ENCODE measurements at regions not wholly inside any gene's neighbourhood (a gene's known extent, or its start where the extent isn't known, plus 50 kb on each side); places are given as distances from the start of the nearest gene placed in this dataset.

DNA sequence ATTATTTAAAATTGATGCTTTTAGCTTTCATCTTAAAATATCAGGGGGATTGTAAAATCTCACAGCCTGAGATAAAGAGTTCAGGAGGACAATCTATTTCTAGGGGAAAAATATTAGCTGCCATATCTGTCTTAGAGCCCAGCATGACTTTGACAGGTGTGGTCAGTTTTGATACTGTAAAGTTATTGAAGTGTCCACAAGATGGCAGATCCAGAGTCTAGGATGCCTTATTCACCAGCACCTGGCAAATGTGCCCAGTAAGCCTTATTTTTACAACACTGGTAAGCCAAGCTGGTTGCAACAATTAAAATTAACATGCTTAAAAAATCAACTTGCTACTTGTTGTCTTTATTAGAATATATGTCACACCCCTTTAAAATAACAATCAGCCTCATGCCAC is 579.3 kb downstream of the SH2D4B start:
- Histone ChIP-seq H3K9me3 (no peaks in the 10 kb centered on the region), H3K27ac (ENCODE audit: low read depth in 2 of 2, low read length in 1 of 2) (no peak overlapping the region), H3K4me3 (ENCODE audit: low read depth in 2 of 2, low read length in 1 of 2) (no peak overlapping the region), H3K4me2 (no peak overlapping the region), H3K4me1 (ENCODE audit: control insufficient read depth in 1 of 2, insufficient read depth in 2 of 2, low read depth in 1 of 2, low read length in 1 of 2) (no peaks in the 10 kb centered on the region), H3F3A (replicated peaks; ENCODE audit: insufficient read depth) (no peaks in the 10 kb centered on the region), H3K9me2 (no peaks in the 10 kb centered on the region), H4K20me1 (ENCODE audit: insufficient read depth) (no peaks in the 10 kb centered on the region), H3K79me2 (ENCODE audit: insufficient read depth) (no peaks in the 10 kb centered on the region), H3K27me3 (ENCODE audit: insufficient read depth) (no peaks in the 10 kb centered on the region), H3K36me3 (replicated peaks in 1 of 2; ENCODE audit: control insufficient read depth in 1 of 2, insufficient read depth in 2 of 2, low read length in 1 of 2) (no peaks in the 10 kb centered on the region), H2AFZ (ENCODE audit: low read depth) (no peak overlapping the region), H3K9ac (no peak overlapping the region)
- TF ChIP-seq EP300 (IDR thresholded peaks at IDR 0.05; ENCODE audit: borderline replicate concordance in 1 of 2, low read depth in 1 of 2, low read length in 1 of 2) (no peak), RXRA (IDR thresholded peaks at IDR 0.05; ENCODE audit: borderline replicate concordance, low read depth) (no peak), RFX5 (IDR thresholded peaks at IDR 0.05; ENCODE audit: low read length) (no peak), YY1 (IDR thresholded peaks at IDR 0.05; ENCODE audit: low read depth) (no peak), SIN3A (IDR thresholded peaks at IDR 0.05; ENCODE audit: borderline replicate concordance, low read depth, low read length) (no peak), TEAD4 (IDR thresholded peaks at IDR 0.05; ENCODE audit: borderline replicate concordance, insufficient read depth) (no peak), SMC3 (IDR thresholded peaks at IDR 0.05; ENCODE audit: low read depth, low read length) (no peak), RAD21 (IDR thresholded peaks at IDR 0.05; ENCODE audit: low read length) (no peak), GATA2 (CRISPR knock-in tag; IDR thresholded peaks at IDR 0.05) (no peak)
- TF ChIP-seq, protein P1, sequence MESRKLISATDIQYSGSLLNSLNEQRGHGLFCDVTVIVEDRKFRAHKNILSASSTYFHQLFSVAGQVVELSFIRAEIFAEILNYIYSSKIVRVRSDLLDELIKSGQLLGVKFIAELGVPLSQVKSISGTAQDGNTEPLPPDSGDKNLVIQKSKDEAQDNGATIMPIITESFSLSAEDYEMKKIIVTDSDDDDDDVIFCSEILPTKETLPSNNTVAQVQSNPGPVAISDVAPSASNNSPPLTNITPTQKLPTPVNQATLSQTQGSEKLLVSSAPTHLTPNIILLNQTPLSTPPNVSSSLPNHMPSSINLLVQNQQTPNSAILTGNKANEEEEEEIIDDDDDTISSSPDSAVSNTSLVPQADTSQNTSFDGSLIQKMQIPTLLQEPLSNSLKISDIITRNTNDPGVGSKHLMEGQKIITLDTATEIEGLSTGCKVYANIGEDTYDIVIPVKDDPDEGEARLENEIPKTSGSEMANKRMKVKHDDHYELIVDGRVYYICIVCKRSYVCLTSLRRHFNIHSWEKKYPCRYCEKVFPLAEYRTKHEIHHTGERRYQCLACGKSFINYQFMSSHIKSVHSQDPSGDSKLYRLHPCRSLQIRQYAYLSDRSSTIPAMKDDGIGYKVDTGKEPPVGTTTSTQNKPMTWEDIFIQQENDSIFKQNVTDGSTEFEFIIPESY (IDR thresholded peaks at IDR 0.05; ENCODE audit: borderline replicate concordance, low read depth): no peak
- ChIA-PET CTCF (no interaction called here), POLR2A (no interaction called here)
- peak; percentile 4 for DNase-seq

DNA sequence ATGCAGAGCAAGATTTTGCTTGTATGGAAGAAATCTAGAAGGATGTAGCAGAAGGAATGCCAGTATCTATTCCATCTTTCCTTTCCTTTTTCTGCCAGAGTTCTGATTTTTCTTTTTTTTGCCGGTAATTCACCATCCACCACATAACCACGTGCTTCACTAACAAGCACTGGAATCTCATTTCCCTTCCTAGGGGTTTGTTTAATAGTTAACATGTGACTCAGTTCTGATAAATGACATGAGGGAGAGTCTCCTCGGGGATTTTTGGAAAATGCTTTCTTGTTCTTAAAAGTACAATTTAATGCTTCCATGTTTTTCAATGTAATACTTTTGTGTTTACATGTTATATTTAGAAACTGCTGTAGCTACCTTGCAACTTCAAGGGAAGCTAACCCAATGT is 590.2 kb downstream of the SH2D4B start:
- H3K9ac ChIP-seq: no peak overlapping the region
- TF ChIP-seq JUND (IDR thresholded peaks at IDR 0.05) (no peak), RAD21 (IDR thresholded peaks at IDR 0.05; ENCODE audit: low read length) (no peak), RXRA (IDR thresholded peaks at IDR 0.05; ENCODE audit: borderline replicate concordance, low read depth) (no peak), NRF1 (IDR thresholded peaks at IDR 0.05; ENCODE audit: low read depth, low read length) (no peak), POLR2AphosphoS5 (IDR thresholded peaks at IDR 0.05; ENCODE audit: low read depth, low read length) (no peak), SIN3A (IDR thresholded peaks at IDR 0.05; ENCODE audit: borderline replicate concordance, low read depth, low read length) (no peak)
- TF ChIP-seq, protein P2, sequence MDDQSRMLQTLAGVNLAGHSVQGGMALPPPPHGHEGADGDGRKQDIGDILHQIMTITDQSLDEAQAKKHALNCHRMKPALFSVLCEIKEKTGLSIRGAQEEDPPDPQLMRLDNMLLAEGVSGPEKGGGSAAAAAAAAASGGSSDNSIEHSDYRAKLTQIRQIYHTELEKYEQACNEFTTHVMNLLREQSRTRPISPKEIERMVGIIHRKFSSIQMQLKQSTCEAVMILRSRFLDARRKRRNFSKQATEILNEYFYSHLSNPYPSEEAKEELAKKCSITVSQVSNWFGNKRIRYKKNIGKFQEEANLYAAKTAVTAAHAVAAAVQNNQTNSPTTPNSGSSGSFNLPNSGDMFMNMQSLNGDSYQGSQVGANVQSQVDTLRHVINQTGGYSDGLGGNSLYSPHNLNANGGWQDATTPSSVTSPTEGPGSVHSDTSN (IDR thresholded peaks at IDR 0.05): no peak
- TF ChIP-seq, protein P3, sequence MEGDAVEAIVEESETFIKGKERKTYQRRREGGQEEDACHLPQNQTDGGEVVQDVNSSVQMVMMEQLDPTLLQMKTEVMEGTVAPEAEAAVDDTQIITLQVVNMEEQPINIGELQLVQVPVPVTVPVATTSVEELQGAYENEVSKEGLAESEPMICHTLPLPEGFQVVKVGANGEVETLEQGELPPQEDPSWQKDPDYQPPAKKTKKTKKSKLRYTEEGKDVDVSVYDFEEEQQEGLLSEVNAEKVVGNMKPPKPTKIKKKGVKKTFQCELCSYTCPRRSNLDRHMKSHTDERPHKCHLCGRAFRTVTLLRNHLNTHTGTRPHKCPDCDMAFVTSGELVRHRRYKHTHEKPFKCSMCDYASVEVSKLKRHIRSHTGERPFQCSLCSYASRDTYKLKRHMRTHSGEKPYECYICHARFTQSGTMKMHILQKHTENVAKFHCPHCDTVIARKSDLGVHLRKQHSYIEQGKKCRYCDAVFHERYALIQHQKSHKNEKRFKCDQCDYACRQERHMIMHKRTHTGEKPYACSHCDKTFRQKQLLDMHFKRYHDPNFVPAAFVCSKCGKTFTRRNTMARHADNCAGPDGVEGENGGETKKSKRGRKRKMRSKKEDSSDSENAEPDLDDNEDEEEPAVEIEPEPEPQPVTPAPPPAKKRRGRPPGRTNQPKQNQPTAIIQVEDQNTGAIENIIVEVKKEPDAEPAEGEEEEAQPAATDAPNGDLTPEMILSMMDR (IDR thresholded peaks at IDR 0.05): no peak
- no peaks in the 10 kb centered on the region for H3K36me3 ChIP-seq (replicated peaks in 1 of 2; ENCODE audit: control insufficient read depth in 1 of 2, insufficient read depth in 2 of 2, low read length in 1 of 2)
- H4K20me1 ChIP-seq (ENCODE audit: insufficient read depth): no peaks in the 10 kb centered on the region
- no peak overlapping the region for H3K4me3 ChIP-seq (ENCODE audit: low read depth in 2 of 2, low read length in 1 of 2)
- CTCF ChIA-PET: interaction anchor here (0.8 kb wide), 1 partner anchor 40 kb away, joined by 3 read pairs; no protein-coding TSS in a partner anchor
- no peaks in the 10 kb centered on the region for H3K27me3 ChIP-seq (ENCODE audit: insufficient read depth)
- H3K4me2 ChIP-seq: no peak overlapping the region
- H3K9me3 ChIP-seq: no peaks in the 10 kb centered on the region
- POLR2A ChIA-PET: no interaction called here
- no peaks in the 10 kb centered on the region for H3K9me2 ChIP-seq
- 8% methylated on average over 3 of the region's 3 CpGs for WGBS (ENCODE audit: low lambda C conversion rate)
- no peaks in the 10 kb centered on the region; the same call in 1 of the 2 replicates for H3K79me2 ChIP-seq (ENCODE audit: insufficient read depth)
- no peak for DNase-seq
- no peaks in the 10 kb centered on the region for H3K4me1 ChIP-seq (ENCODE audit: control insufficient read depth in 1 of 2, insufficient read depth in 2 of 2, low read depth in 1 of 2, low read length in 1 of 2)
- H3K27ac ChIP-seq (ENCODE audit: low read depth in 2 of 2, low read length in 1 of 2): no peak overlapping the region
- H2AFZ ChIP-seq (ENCODE audit: low read depth): no peak overlapping the region
- no peaks in the 10 kb centered on the region for H3F3A ChIP-seq (replicated peaks; ENCODE audit: insufficient read depth)
